ENCODE measurements at regions not wholly inside any gene's neighbourhood (a gene's known extent, or its start where the extent isn't known, plus 50 kb on each side); places are given as distances from the start of the nearest gene placed in this dataset.

DNA sequence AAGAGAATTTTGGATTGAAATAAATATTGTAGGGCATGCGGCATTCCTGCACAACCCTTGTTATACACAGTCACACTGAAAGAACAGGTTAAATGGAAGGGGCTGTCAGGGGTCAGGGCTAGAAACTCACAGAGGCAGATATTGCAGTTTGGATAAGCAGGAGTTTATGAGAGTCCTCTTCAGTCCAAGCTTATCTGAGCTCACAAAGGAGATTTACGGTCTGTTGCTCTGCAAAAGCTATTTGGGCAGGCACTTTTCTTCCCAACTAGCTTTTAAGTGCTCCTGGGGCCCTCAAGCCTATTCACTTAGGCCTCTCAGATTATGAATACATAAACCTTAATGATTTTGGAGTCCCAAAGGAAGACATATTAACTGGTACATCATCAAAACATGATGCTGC lies 156.2 kb downstream of the SOX4 start:
- TF ChIP-seq ZBTB7A (IDR thresholded peaks at IDR 0.05; ENCODE audit: low read depth) (no peak), NFIC (IDR thresholded peaks at IDR 0.05) (no peak), TCF12 (IDR thresholded peaks at IDR 0.05; ENCODE audit: low read depth) (no peak), YY1 (IDR thresholded peaks at IDR 0.05; ENCODE audit: low read depth) (no peak), MAX (IDR thresholded peaks at IDR 0.05) (no peak), TEAD4 (IDR thresholded peaks at IDR 0.05) (no peak), CEBPB (IDR thresholded peaks at IDR 0.05) (no peak), EP300 (IDR thresholded peaks at IDR 0.05; ENCODE audit: borderline replicate concordance) (no peak)

DNA sequence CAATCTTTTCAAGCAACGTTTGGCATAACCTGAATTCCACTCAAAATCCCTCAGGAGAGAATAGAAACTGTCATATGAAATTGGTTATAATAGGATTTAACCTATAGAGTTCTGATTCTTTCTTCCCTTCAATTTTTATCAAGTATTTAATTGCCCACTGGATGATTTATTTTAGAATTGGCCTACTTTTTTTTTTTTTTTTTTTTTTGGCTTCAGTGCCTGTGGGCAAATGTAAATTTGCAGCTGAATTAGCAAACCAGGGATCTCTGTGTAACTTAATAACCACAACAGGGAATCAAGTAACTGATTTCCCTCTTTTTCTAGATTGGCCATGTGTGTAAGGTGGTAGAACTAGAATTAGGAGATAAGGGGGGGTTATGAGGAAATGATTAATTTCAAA lies 157.0 kb downstream of the SOX4 start:
- TF ChIP-seq RAD21 (IDR thresholded peaks at IDR 0.05; ENCODE audit: low read depth) (no peak), CEBPB (IDR thresholded peaks at IDR 0.05) (no peak), TAF1 (IDR thresholded peaks at IDR 0.05; ENCODE audit: low read depth) (no peak), NFIC (IDR thresholded peaks at IDR 0.05) (no peak), TEAD4 (IDR thresholded peaks at IDR 0.05) (no peak), CREB1 (IDR thresholded peaks at IDR 0.05; ENCODE audit: low read depth) (no peak), YY1 (IDR thresholded peaks at IDR 0.05; ENCODE audit: low read depth) (no peak), EGR1 (IDR thresholded peaks at IDR 0.05) (no peak), FOXM1 (IDR thresholded peaks at IDR 0.05; ENCODE audit: borderline replicate concordance, low read depth) (no peak), MAX (IDR thresholded peaks at IDR 0.05) (no peak), EP300 (IDR thresholded peaks at IDR 0.05; ENCODE audit: borderline replicate concordance) (no peak), TCF12 (IDR thresholded peaks at IDR 0.05; ENCODE audit: low read depth) (no peak), ZBTB7A (IDR thresholded peaks at IDR 0.05; ENCODE audit: low read depth) (no peak)
- TF ChIP-seq, protein P1, sequence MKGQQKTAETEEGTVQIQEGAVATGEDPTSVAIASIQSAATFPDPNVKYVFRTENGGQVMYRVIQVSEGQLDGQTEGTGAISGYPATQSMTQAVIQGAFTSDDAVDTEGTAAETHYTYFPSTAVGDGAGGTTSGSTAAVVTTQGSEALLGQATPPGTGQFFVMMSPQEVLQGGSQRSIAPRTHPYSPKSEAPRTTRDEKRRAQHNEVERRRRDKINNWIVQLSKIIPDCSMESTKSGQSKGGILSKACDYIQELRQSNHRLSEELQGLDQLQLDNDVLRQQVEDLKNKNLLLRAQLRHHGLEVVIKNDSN (IDR thresholded peaks at IDR 0.05), result no peak
- TF ChIP-seq, protein P2, sequence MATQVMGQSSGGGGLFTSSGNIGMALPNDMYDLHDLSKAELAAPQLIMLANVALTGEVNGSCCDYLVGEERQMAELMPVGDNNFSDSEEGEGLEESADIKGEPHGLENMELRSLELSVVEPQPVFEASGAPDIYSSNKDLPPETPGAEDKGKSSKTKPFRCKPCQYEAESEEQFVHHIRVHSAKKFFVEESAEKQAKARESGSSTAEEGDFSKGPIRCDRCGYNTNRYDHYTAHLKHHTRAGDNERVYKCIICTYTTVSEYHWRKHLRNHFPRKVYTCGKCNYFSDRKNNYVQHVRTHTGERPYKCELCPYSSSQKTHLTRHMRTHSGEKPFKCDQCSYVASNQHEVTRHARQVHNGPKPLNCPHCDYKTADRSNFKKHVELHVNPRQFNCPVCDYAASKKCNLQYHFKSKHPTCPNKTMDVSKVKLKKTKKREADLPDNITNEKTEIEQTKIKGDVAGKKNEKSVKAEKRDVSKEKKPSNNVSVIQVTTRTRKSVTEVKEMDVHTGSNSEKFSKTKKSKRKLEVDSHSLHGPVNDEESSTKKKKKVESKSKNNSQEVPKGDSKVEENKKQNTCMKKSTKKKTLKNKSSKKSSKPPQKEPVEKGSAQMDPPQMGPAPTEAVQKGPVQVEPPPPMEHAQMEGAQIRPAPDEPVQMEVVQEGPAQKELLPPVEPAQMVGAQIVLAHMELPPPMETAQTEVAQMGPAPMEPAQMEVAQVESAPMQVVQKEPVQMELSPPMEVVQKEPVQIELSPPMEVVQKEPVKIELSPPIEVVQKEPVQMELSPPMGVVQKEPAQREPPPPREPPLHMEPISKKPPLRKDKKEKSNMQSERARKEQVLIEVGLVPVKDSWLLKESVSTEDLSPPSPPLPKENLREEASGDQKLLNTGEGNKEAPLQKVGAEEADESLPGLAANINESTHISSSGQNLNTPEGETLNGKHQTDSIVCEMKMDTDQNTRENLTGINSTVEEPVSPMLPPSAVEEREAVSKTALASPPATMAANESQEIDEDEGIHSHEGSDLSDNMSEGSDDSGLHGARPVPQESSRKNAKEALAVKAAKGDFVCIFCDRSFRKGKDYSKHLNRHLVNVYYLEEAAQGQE (IDR thresholded peaks at IDR 0.05; ENCODE audit: low read depth), result no peak

GRCh38 chr6:21751608-21752007 lies 158.1 kb downstream of the SOX4 start:
- TF ChIP-seq TCF12 (IDR thresholded peaks at IDR 0.05; ENCODE audit: low read depth) (no peak), CREB1 (IDR thresholded peaks at IDR 0.05; ENCODE audit: low read depth) (no peak), FOXM1 (IDR thresholded peaks at IDR 0.05; ENCODE audit: borderline replicate concordance, low read depth) (no peak), EP300 (IDR thresholded peaks at IDR 0.05; ENCODE audit: borderline replicate concordance) (no peak), TEAD4 (IDR thresholded peaks at IDR 0.05) (no peak), ZBTB7A (IDR thresholded peaks at IDR 0.05; ENCODE audit: low read depth) (no peak), NFIC (IDR thresholded peaks at IDR 0.05) (no peak)
- TF ChIP-seq, protein P1 (IDR thresholded peaks at IDR 0.05), result no peak

GRCh38 chr6:21752054-21752811 lies 158.7 kb downstream of the SOX4 start:
- TF ChIP-seq ZBTB7A (IDR thresholded peaks at IDR 0.05; ENCODE audit: low read depth) (no peak), YY1 (IDR thresholded peaks at IDR 0.05; ENCODE audit: low read depth) (no peak), EGR1 (IDR thresholded peaks at IDR 0.05) (no peak), RAD21 (IDR thresholded peaks at IDR 0.05; ENCODE audit: low read depth) (no peak), MAX (IDR thresholded peaks at IDR 0.05) (no peak), CEBPB (IDR thresholded peaks at IDR 0.05) (no peak), TEAD4 (IDR thresholded peaks at IDR 0.05) (no peak)
- TF ChIP-seq, protein P2 (IDR thresholded peaks at IDR 0.05; ENCODE audit: low read depth), result no peak
- TF ChIP-seq, protein P1 (IDR thresholded peaks at IDR 0.05), result no peak
